Prostate gland (tissue), 2 donors: ENCODE measurements at regions not wholly inside any gene's neighbourhood (a gene's known extent, or its start where the extent isn't known, plus 50 kb on each side); places are given as distances from the start of the nearest gene placed in this dataset.

Experiments
- DNase-seq: peaks from one replicate; pipeline ENCODE4 v3.0.0-alpha.2; 2019; ENCODE audit warnings: low spot score
- H3K27ac ChIP-seq, 2 donors: fragments of 200-600 bp; sonication (generic); 2 replicates each; pipeline ENCODE4 v1.5.1; 2017 to 2019
- H3K27me3 ChIP-seq: fragments of 200-600 bp; sonication (generic); replicated peaks from 2 replicates; pipeline ENCODE4 v1.5.1; 2019; ENCODE audit not compliant: insufficient read depth
- H3K36me3 ChIP-seq, 2 donors: fragments of 200-600 bp; sonication (generic); 1 replicate in 1 of 2; 2 replicates in 1 of 2; pipeline versions ENCODE4 v1.5.1 to v1.8.1; 2017 to 2019
- H3K4me1 ChIP-seq: fragments of 200-600 bp; sonication (generic); replicated peaks from 2 replicates; pipeline ENCODE4 v1.5.1; 2019
- H3K4me3 ChIP-seq, 2 donors: fragments of 200-600 bp; sonication (generic); 2 replicates each; pipeline ENCODE4 v1.5.1; 2017 to 2019
- H3K9me3 ChIP-seq: fragments of 200-600 bp; sonication (generic); 2 replicates; pipeline ENCODE4 v1.5.1; 2017
- POLR2A ChIP-seq: fragments of 450-650 bp; IDR thresholded peaks from one replicate; pipeline ENCODE4 v1.6.1; 2016; ENCODE audit warnings: antibody characterized with exemption, mild to moderate bottlenecking
- POLR2AphosphoS5 ChIP-seq: sonication (generic); formaldehyde crosslinking; IDR thresholded peaks from one replicate; pipeline ENCODE4 v1.6.1; 2017; ENCODE audit warnings: antibody characterized with exemption
- WGBS: methylation state at CpG from one replicate; pipeline ENCODE4 v1.1.5; 2018; 5-methylcytosine and 5-hydroxymethylcytosine counted together
- intact Hi-C: fragments of 100-400 bp; cut with DNase I; formaldehyde crosslinking; loops from one replicate; pipeline ENCODE4 v1.14.2; 2022
- TF ChIP-seq, protein P1 (sequence below), 4 experiments: fragments of 200-600 bp in 2 of 4; fragments of 450-650 bp in 2 of 4; sonication (generic) in 2 of 4; IDR thresholded peaks; 1 replicate in 3 of 4; 2 replicates in 1 of 4; pipeline ENCODE4 v1.5.1; 2016 to 2019; ENCODE audit warnings: antibody characterized with exemption in 4 of 4, mild to moderate bottlenecking in 2 of 4, moderate library complexity in 2 of 4

GRCh38 chr4:4594285-4594920, 52.6 kb upstream of the STX18 start:
- intact Hi-C loops = no loop called here
- no peak for DNase-seq
- Histone ChIP-seq H3K36me3 (no peaks in the 10 kb centered on the region), H3K9me3 (no peaks in the 10 kb centered on the region), H3K27ac (no peak overlapping the region), H3K27me3 (no peaks in the 10 kb centered on the region), H3K4me1 (no peaks in the 10 kb centered on the region), H3K4me3 (no peak overlapping the region)
- TF ChIP-seq POLR2AphosphoS5 = no peak
- TF ChIP-seq, protein P1, sequence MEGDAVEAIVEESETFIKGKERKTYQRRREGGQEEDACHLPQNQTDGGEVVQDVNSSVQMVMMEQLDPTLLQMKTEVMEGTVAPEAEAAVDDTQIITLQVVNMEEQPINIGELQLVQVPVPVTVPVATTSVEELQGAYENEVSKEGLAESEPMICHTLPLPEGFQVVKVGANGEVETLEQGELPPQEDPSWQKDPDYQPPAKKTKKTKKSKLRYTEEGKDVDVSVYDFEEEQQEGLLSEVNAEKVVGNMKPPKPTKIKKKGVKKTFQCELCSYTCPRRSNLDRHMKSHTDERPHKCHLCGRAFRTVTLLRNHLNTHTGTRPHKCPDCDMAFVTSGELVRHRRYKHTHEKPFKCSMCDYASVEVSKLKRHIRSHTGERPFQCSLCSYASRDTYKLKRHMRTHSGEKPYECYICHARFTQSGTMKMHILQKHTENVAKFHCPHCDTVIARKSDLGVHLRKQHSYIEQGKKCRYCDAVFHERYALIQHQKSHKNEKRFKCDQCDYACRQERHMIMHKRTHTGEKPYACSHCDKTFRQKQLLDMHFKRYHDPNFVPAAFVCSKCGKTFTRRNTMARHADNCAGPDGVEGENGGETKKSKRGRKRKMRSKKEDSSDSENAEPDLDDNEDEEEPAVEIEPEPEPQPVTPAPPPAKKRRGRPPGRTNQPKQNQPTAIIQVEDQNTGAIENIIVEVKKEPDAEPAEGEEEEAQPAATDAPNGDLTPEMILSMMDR (IDR thresholded peaks at IDR 0.05) = no peak
- no peak for TF ChIP-seq POLR2A
- WGBS = 84% methylated on average over 6 of the region's 6 CpGs

DNA sequence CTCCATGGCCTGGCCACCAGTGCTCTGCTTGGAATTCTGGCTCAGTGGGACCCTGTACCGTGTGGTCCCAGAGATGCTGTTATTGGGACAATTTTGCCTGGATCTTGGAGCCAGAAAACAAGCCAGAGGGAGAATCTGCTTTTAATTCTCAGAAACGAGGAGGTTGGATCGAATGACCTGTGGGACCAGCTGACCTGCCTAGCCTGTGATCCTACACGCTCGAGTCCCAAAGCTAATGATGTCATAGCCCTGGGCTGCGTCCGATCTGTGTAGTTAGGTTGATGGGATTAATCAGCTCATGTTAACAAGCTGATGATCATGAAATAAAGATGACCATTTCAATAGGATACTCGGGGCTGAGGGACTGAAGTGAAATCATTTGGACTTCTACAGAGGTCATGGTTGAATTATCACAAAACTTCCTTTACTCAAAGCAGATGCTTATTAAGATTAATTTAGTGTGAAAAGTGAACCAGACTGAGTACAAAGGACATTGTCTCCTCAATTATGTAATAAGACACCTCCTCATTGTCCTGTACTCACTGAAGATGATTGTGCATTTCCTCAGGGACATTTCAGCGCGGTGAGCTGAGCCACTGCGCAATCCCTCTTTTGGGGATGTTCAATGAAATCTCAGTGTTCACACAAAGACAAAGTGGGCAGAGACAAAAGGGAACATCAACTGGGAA, 51.9 kb upstream of the STX18 start:
- no peaks in the 10 kb centered on the region for H3K27me3 ChIP-seq
- 85% methylated on average over 11 of the region's 11 CpGs for WGBS
- no peaks in the 10 kb centered on the region for H3K36me3 ChIP-seq
- H3K27ac ChIP-seq = no peak overlapping the region
- TF ChIP-seq POLR2AphosphoS5 = no peak
- intact Hi-C loops = no loop called here
- no peaks in the 10 kb centered on the region for H3K9me3 ChIP-seq
- DNase-seq = no peak
- no peaks in the 10 kb centered on the region for H3K4me1 ChIP-seq
- H3K4me3 ChIP-seq = no peak overlapping the region

GRCh38 chr4:4592414-4592813, 50.6 kb upstream of the STX18 start:
- no peaks in the 10 kb centered on the region for H3K4me1 ChIP-seq
- intact Hi-C loops = no loop called here
- no peak overlapping the region for H3K4me3 ChIP-seq
- TF ChIP-seq POLR2A (no peak), POLR2AphosphoS5 (no peak)
- TF ChIP-seq, protein P1 (IDR thresholded peaks at IDR 0.05) = no peak
- H3K9me3 ChIP-seq = no peaks in the 10 kb centered on the region
- no peak overlapping the region for H3K27ac ChIP-seq
- DNase-seq = no peak
- H3K36me3 ChIP-seq = no peaks in the 10 kb centered on the region
- WGBS = 80% methylated on average over 4 of the region's 4 CpGs
- H3K27me3 ChIP-seq = no peaks in the 10 kb centered on the region
